CD4-positive, alpha-beta T cell treated with Interleukin-17A for 1 hour (primary cell): ENCODE measurements at regions not wholly inside any gene's neighbourhood (a gene's known extent, or its start where the extent isn't known, plus 50 kb on each side); places are given as distances from the start of the nearest gene placed in this dataset.

Source experiments
- DNase-seq: peaks from one replicate; pipeline ENCODE4 v3.0.0-alpha.2; 2020

GRCh38 chr9:91025856-91026255 lies 224.2 kb downstream of the SYK start:
- no peak for DNase-seq

GRCh38 chr9:91026266-91026665 lies 224.6 kb downstream of the SYK start:
- DNase-seq: no peak

- DNase-seq: no peak
These were observed 225.4 kb downstream of the SYK start for GRCh38 chr9:91027005-91027404.

GRCh38 chr9:91028166-91028827 lies 226.7 kb downstream of the SYK start:
- DNase-seq: no peak

- DNase-seq: no peak
These were observed 228.2 kb downstream of the SYK start for GRCh38 chr9:91029650-91030361.

GRCh38 chr9:91032121-91032531 lies 230.5 kb downstream of the SYK start:
- no peak for DNase-seq

GRCh38 chr9:91033270-91033669 lies 231.7 kb downstream of the SYK start:
- DNase-seq: no peak

GRCh38 chr9:91033797-91034196 lies 232.2 kb downstream of the SYK start:
- DNase-seq: peak; percentile 73

GRCh38 chr9:91034521-91034920 lies 232.9 kb downstream of the SYK start:
- no peak for DNase-seq

GRCh38 chr9:91034976-91035824 lies 233.6 kb downstream of the SYK start:
- DNase-seq: no peak

GRCh38 chr9:91035825-91036208 lies 234.2 kb downstream of the SYK start:
- DNase-seq: no peak

- no peak for DNase-seq
These were observed 234.7 kb downstream of the SYK start for GRCh38 chr9:91036356-91036755.

GRCh38 chr9:91036826-91037510 lies 235.3 kb downstream of the SYK start:
- peak; percentile 62 for DNase-seq

- no peak for DNase-seq
These were observed 236.2 kb downstream of the SYK start for GRCh38 chr9:91037511-91038482.

- DNase-seq: no peak
These were observed 237.0 kb downstream of the SYK start for GRCh38 chr9:91038483-91039124.

- no peak for DNase-seq
These were observed 237.7 kb downstream of the SYK start for GRCh38 chr9:91039125-91039834.

- DNase-seq: no peak
These were observed 238.2 kb downstream of the SYK start for GRCh38 chr9:91039835-91040140.

GRCh38 chr9:91040371-91041215 lies 239.0 kb downstream of the SYK start:
- no peak for DNase-seq

GRCh38 chr9:91042024-91042423 lies 240.4 kb downstream of the SYK start:
- DNase-seq: no peak

- DNase-seq: no peak
These were observed 240.9 kb downstream of the SYK start for GRCh38 chr9:91042541-91042940.
